ENCODE measurements at regions not wholly inside any gene's neighbourhood (a gene's known extent, or its start where the extent isn't known, plus 50 kb on each side); places are given as distances from the start of the nearest gene placed in this dataset.

GRCh38 chr1:79808816-79809475, 802.4 kb upstream of the ADGRL4 start:
- H3K36me3 Mint-ChIP-seq (ENCODE audit: low read depth) = no peaks in the 10 kb centered on the region
- intact Hi-C loops (cut with micrococcal nuclease) = no loop called here
- peaks cover 15% of the 10 kb centered on the region for H3K9me3 Mint-ChIP-seq
- CTCF ChIA-PET = no interaction called here
- no peaks in the 10 kb centered on the region for H3K4me1 Mint-ChIP-seq (ENCODE audit: low read depth)
- H3K27ac Mint-ChIP-seq = no peak overlapping the region
- H3K4me3 Mint-ChIP-seq = no peak overlapping the region
- no peaks in the 10 kb centered on the region for H3K27me3 Mint-ChIP-seq (ENCODE audit: low read depth)
- no peak for DNase-seq

- Mint-ChIP-seq H3K27ac (no peak overlapping the region), H3K9me3 (peaks cover 16% of the 10 kb centered on the region), H3K36me3 (ENCODE audit: low read depth) (no peaks in the 10 kb centered on the region), H3K27me3 (ENCODE audit: low read depth) (no peaks in the 10 kb centered on the region), H3K4me1 (ENCODE audit: low read depth) (no peaks in the 10 kb centered on the region), H3K4me3 (no peak overlapping the region)
- CTCF ChIA-PET = no interaction called here
- intact Hi-C loops (cut with micrococcal nuclease) = no loop called here
- DNase-seq = no peak
These were observed 801.3 kb upstream of the ADGRL4 start for GRCh38 chr1:79807816-79808215.

GRCh38 chr1:79797487-79797886, 791.0 kb upstream of the ADGRL4 start:
- Mint-ChIP-seq H3K4me3 (no peak overlapping the region), H3K27me3 (ENCODE audit: low read depth) (no peaks in the 10 kb centered on the region), H3K36me3 (ENCODE audit: low read depth) (no peaks in the 10 kb centered on the region), H3K9me3 (peaks cover 14% of the 10 kb centered on the region), H3K4me1 (ENCODE audit: low read depth) (no peaks in the 10 kb centered on the region), H3K27ac (no peak overlapping the region)
- intact Hi-C loops (cut with micrococcal nuclease) = no loop called here
- DNase-seq = no peak
- CTCF ChIA-PET = no interaction called here

- Mint-ChIP-seq H3K4me1 (ENCODE audit: low read depth) (no peaks in the 10 kb centered on the region), H3K36me3 (ENCODE audit: low read depth) (no peaks in the 10 kb centered on the region), H3K4me3 (no peak overlapping the region), H3K27ac (no peak overlapping the region), H3K9me3 (peaks cover 14% of the 10 kb centered on the region), H3K27me3 (ENCODE audit: low read depth) (no peaks in the 10 kb centered on the region)
- DNase-seq = no peak
- CTCF ChIA-PET = no interaction called here
- intact Hi-C loops (cut with micrococcal nuclease) = no loop called here
These were observed 789.9 kb upstream of the ADGRL4 start for GRCh38 chr1:79796434-79796833.

GRCh38 chr1:79792219-79792930, 785.8 kb upstream of the ADGRL4 start:
- no peak for DNase-seq
- intact Hi-C loops (cut with micrococcal nuclease) = no loop called here
- CTCF ChIA-PET = no interaction called here
- H3K4me3 Mint-ChIP-seq = no peak overlapping the region
- no peaks in the 10 kb centered on the region for H3K36me3 Mint-ChIP-seq (ENCODE audit: low read depth)
- H3K27ac Mint-ChIP-seq = no peak overlapping the region
- H3K9me3 Mint-ChIP-seq = peaks cover 14% of the 10 kb centered on the region
- H3K4me1 Mint-ChIP-seq (ENCODE audit: low read depth) = no peaks in the 10 kb centered on the region
- no peaks in the 10 kb centered on the region for H3K27me3 Mint-ChIP-seq (ENCODE audit: low read depth)

GRCh38 chr1:79791488-79792218, 785.1 kb upstream of the ADGRL4 start:
- Mint-ChIP-seq H3K27me3 (ENCODE audit: low read depth) (no peaks in the 10 kb centered on the region), H3K27ac (no peak overlapping the region), H3K4me3 (no peak overlapping the region), H3K9me3 (peaks cover 12% of the 10 kb centered on the region), H3K4me1 (ENCODE audit: low read depth) (no peaks in the 10 kb centered on the region), H3K36me3 (ENCODE audit: low read depth) (no peaks in the 10 kb centered on the region)
- CTCF ChIA-PET = no interaction called here
- no peak for DNase-seq
- intact Hi-C loops (cut with micrococcal nuclease) = no loop called here

GRCh38 chr1:79790950-79791349, 784.4 kb upstream of the ADGRL4 start:
- H3K36me3 Mint-ChIP-seq (ENCODE audit: low read depth) = no peaks in the 10 kb centered on the region
- H3K9me3 Mint-ChIP-seq = peaks cover 9% of the 10 kb centered on the region
- DNase-seq = no peak
- H3K4me3 Mint-ChIP-seq = no peak overlapping the region
- CTCF ChIA-PET = no interaction called here
- no peaks in the 10 kb centered on the region for H3K27me3 Mint-ChIP-seq (ENCODE audit: low read depth)
- no peak overlapping the region for H3K27ac Mint-ChIP-seq
- intact Hi-C loops (cut with micrococcal nuclease) = no loop called here
- H3K4me1 Mint-ChIP-seq (ENCODE audit: low read depth) = no peaks in the 10 kb centered on the region

GRCh38 chr1:79787631-79788030, 781.1 kb upstream of the ADGRL4 start:
- H3K27me3 Mint-ChIP-seq (ENCODE audit: low read depth) = no peaks in the 10 kb centered on the region

GRCh38 chr1:79785964-79786363, 779.4 kb upstream of the ADGRL4 start:
- Mint-ChIP-seq H3K9me3 (no peaks in the 10 kb centered on the region), H3K4me3 (no peak overlapping the region), H3K27me3 (ENCODE audit: low read depth) (no peaks in the 10 kb centered on the region), H3K36me3 (ENCODE audit: low read depth) (no peaks in the 10 kb centered on the region), H3K27ac (no peak overlapping the region), H3K4me1 (ENCODE audit: low read depth) (no peaks in the 10 kb centered on the region)
- no peak for DNase-seq
- CTCF ChIA-PET = interaction anchor here (0.6 kb wide), 1 partner anchor 70 kb away, joined by 3 read pairs; no protein-coding TSS in a partner anchor
- intact Hi-C loops (cut with micrococcal nuclease) = no loop called here

More at GRCh38 chr1:79787631-79788030, 781.1 kb upstream of the ADGRL4 start:
- Mint-ChIP-seq H3K9me3 (no peaks in the 10 kb centered on the region), H3K4me3 (no peak overlapping the region), H3K4me1 (ENCODE audit: low read depth) (no peaks in the 10 kb centered on the region), H3K36me3 (ENCODE audit: low read depth) (no peaks in the 10 kb centered on the region), H3K27ac (no peak overlapping the region)
- intact Hi-C loops (cut with micrococcal nuclease) = no loop called here
- CTCF ChIA-PET = interaction anchor here (0.6 kb wide), 1 partner anchor 1356 kb away, joined by 3 read pairs; no protein-coding TSS in a partner anchor
- DNase-seq = no peak

GRCh38 chr1:79785561-79785960, 779.0 kb upstream of the ADGRL4 start:
- CTCF ChIA-PET = no interaction called here

GRCh38 chr1:79781261-79781660, 774.7 kb upstream of the ADGRL4 start:
- Mint-ChIP-seq H3K27me3 (ENCODE audit: low read depth) (no peaks in the 10 kb centered on the region), H3K36me3 (ENCODE audit: low read depth) (no peaks in the 10 kb centered on the region), H3K9me3 (no peaks in the 10 kb centered on the region), H3K4me3 (no peak overlapping the region), H3K27ac (no peak overlapping the region), H3K4me1 (ENCODE audit: low read depth) (no peaks in the 10 kb centered on the region)
- DNase-seq = no peak
- intact Hi-C loops (cut with micrococcal nuclease) = no loop called here
- CTCF ChIA-PET = interaction anchor here (0.5 to 0.7 kb wide), 2 partner anchors 8 to 127 kb away, joined by 4 to 5 read pairs; no protein-coding TSS in a partner anchor

More at GRCh38 chr1:79785561-79785960, 779.0 kb upstream of the ADGRL4 start:
- H3K27ac Mint-ChIP-seq = no peak overlapping the region
- intact Hi-C loops (cut with micrococcal nuclease) = no loop called here
- no peaks in the 10 kb centered on the region for H3K27me3 Mint-ChIP-seq (ENCODE audit: low read depth)
- no peak overlapping the region for H3K4me3 Mint-ChIP-seq
- DNase-seq = no peak
- no peaks in the 10 kb centered on the region for H3K9me3 Mint-ChIP-seq
- no peaks in the 10 kb centered on the region for H3K4me1 Mint-ChIP-seq (ENCODE audit: low read depth)
- H3K36me3 Mint-ChIP-seq (ENCODE audit: low read depth) = no peaks in the 10 kb centered on the region

- Mint-ChIP-seq H3K9me3 (no peaks in the 10 kb centered on the region), H3K27me3 (ENCODE audit: low read depth) (no peaks in the 10 kb centered on the region), H3K4me3 (no peak overlapping the region), H3K36me3 (ENCODE audit: low read depth) (no peaks in the 10 kb centered on the region), H3K27ac (no peak overlapping the region), H3K4me1 (ENCODE audit: low read depth) (no peaks in the 10 kb centered on the region)
- CTCF ChIA-PET = no interaction called here
- no peak for DNase-seq
- intact Hi-C loops (cut with micrococcal nuclease) = no loop called here
These were observed 771.1 kb upstream of the ADGRL4 start for GRCh38 chr1:79777481-79778219.
